ENCODE measurements at regions not wholly inside any gene's neighbourhood (a gene's known extent, or its start where the extent isn't known, plus 50 kb on each side); places are given as distances from the start of the nearest gene placed in this dataset.
"Not testable (repeated sequence)": the region's sequence is repeated elsewhere in the genome, so short reads cannot be mapped to it uniquely, and the experiment has no call there.

GRCh38 chr6:133085471-133085870 lies 155.7 kb upstream of the EYA4 start:
- Histone ChIP-seq H3K36me3 (ENCODE audit: low read depth) (no peaks in the 10 kb centered on the region), H3K4me1 (ENCODE audit: low read depth) (no peaks in the 10 kb centered on the region), H3K9me3 (no peaks in the 10 kb centered on the region), H3K4me3 (no peak overlapping the region)
- ATAC-seq (no peak), DNase-seq (no peak)
- TF ChIP-seq, protein P1, sequence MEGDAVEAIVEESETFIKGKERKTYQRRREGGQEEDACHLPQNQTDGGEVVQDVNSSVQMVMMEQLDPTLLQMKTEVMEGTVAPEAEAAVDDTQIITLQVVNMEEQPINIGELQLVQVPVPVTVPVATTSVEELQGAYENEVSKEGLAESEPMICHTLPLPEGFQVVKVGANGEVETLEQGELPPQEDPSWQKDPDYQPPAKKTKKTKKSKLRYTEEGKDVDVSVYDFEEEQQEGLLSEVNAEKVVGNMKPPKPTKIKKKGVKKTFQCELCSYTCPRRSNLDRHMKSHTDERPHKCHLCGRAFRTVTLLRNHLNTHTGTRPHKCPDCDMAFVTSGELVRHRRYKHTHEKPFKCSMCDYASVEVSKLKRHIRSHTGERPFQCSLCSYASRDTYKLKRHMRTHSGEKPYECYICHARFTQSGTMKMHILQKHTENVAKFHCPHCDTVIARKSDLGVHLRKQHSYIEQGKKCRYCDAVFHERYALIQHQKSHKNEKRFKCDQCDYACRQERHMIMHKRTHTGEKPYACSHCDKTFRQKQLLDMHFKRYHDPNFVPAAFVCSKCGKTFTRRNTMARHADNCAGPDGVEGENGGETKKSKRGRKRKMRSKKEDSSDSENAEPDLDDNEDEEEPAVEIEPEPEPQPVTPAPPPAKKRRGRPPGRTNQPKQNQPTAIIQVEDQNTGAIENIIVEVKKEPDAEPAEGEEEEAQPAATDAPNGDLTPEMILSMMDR (IDR thresholded peaks at IDR 0.05): no peak
- intact Hi-C loops (cut with DNase I, micrococcal nuclease): no loop called here

DNA sequence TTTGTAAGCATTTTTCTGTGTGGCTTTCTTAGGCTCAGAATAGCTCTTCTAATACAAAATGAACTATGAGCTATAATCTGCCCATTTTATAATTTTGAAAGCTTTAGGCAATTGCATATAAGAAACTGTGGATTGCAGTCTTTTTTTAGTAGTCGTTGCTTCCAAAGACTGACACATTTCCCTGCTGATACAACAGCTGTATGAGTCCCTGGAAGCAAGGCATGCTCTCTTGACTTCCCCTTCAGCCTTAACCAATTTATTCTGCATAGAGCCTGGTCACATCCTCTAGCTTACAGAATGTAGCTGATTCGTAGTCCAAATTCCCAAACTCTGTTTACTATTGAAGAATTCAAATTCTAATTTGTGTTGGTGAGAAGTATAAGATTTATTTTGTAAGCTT lies 155.3 kb upstream of the EYA4 start:
- Histone ChIP-seq H3K36me3 (ENCODE audit: low read depth) (no peaks in the 10 kb centered on the region), H3K9me3 (no peaks in the 10 kb centered on the region), H3K4me1 (ENCODE audit: low read depth) (no peaks in the 10 kb centered on the region), H3K4me3 (no peak overlapping the region)
- TF ChIP-seq, protein P1 (IDR thresholded peaks at IDR 0.05): no peak
- ATAC-seq (no peak), DNase-seq (no peak)
- intact Hi-C loops (cut with DNase I, micrococcal nuclease): no loop called here

- TF ChIP-seq, protein P1 (IDR thresholded peaks at IDR 0.05): no peak
- no peak overlapping the region for H3K4me3 ChIP-seq
- ATAC-seq (no peak), DNase-seq (no peak)
- intact Hi-C loops (cut with DNase I, micrococcal nuclease): no loop called here
- no peaks in the 10 kb centered on the region for H3K36me3 ChIP-seq (ENCODE audit: low read depth)
- no peaks in the 10 kb centered on the region for H3K9me3 ChIP-seq
- no peaks in the 10 kb centered on the region for H3K4me1 ChIP-seq (ENCODE audit: low read depth)
Observed at GRCh38 chr6:133088931-133089695, 152.0 kb upstream of the EYA4 start.

GRCh38 chr6:133092199-133092598 lies 149.0 kb upstream of the EYA4 start:
- H3K36me3 ChIP-seq (ENCODE audit: low read depth): no peaks in the 10 kb centered on the region
- no peak overlapping the region for H3K4me3 ChIP-seq
- no peaks in the 10 kb centered on the region for H3K9me3 ChIP-seq
- ATAC-seq (no peak), DNase-seq (no peak)
- TF ChIP-seq, protein P1 (IDR thresholded peaks at IDR 0.05): no peak
- H3K4me1 ChIP-seq (ENCODE audit: low read depth): no peaks in the 10 kb centered on the region
- intact Hi-C loops (cut with DNase I, micrococcal nuclease): no loop called here

GRCh38 chr6:133092771-133093170 lies 148.4 kb upstream of the EYA4 start:
- Histone ChIP-seq H3K4me3 (no peak overlapping the region), H3K4me1 (ENCODE audit: low read depth) (no peaks in the 10 kb centered on the region), H3K9me3 (no peaks in the 10 kb centered on the region), H3K36me3 (ENCODE audit: low read depth) (no peaks in the 10 kb centered on the region)
- intact Hi-C loops (cut with DNase I, micrococcal nuclease): no loop called here
- DNase-seq: no peak
- ATAC-seq: no peak
- TF ChIP-seq, protein P1 (IDR thresholded peaks at IDR 0.05): no peak

DNA sequence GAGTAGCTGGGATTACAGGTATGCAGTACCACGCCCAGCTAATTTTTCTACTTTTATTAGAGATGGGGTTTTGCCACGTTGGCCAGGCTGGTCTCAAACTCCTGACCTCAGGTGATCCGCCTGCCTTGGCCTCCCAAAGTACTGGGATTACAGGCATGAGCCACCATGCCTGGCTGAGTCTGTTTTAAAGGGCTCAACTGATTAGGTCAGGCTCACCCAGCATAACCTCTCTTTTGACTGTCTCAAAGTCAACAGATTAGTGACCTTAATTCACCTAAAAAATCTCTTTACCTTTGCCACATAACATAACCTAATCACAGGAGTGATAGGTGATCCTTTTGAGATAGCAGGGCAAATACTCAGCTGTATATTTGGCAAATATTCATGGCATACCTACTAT lies 147.9 kb upstream of the EYA4 start:
- ATAC-seq; H3K9me3 ChIP-seq; H3K4me1 ChIP-seq (ENCODE audit: low read depth); H3K4me3 ChIP-seq; DNase-seq; intact Hi-C loops (cut with DNase I, micrococcal nuclease); H3K36me3 ChIP-seq (ENCODE audit: low read depth): not testable (repeated sequence)

Data from mucosa of descending colon (tissue), 3 donors.